ENCODE measurements at regions not wholly inside any gene's neighbourhood (a gene's known extent, or its start where the extent isn't known, plus 50 kb on each side); places are given as distances from the start of the nearest gene placed in this dataset.

DNA sequence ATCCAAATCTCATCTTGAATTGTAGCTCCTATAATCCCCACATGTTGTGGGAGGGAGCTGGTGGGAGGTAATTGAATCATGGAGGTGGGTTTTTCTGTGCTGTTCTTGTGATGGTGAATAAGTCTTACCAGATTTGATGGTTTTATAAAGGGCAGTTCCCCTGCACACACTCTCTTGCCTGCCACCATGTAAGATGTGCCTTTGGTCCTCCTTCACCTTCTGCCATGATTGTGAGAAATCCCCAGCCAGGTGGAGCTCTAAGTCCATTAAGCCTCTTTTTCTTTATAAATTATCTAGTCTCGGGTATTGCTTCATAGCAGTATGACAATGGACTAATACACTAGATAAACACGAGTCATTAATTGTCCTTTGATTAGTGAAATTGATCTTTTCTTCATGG is 214.5 kb upstream of the CFAP20DC start:
- H3K4me2 ChIP-seq, result no peak overlapping the region
- H3K4me3 ChIP-seq, result no peak overlapping the region
- no peaks in the 10 kb centered on the region for H3K36me3 Mint-ChIP-seq (ENCODE audit: low read depth)
- no peaks in the 10 kb centered on the region; the same call in 1 of the 2 replicates for H3K36me3 ChIP-seq (ENCODE audit: insufficient read depth)
- DNase-seq (ENCODE audit: low spot score) (no peak), ATAC-seq (no peak)
- no peaks in the 10 kb centered on the region for H3K79me2 ChIP-seq (replicated peaks; ENCODE audit: insufficient read depth)
- no peak overlapping the region for H3K27ac ChIP-seq (ENCODE audit: low read depth)
- H3K27ac Mint-ChIP-seq, result no peak overlapping the region
- H3F3A ChIP-seq (replicated peaks; ENCODE audit: low read depth), result no peaks in the 10 kb centered on the region
- peaks cover 5% of the 10 kb centered on the region; the same call in 1 of the 2 replicates for H3K9me2 ChIP-seq (ENCODE audit: insufficient read depth)
- H2AFZ ChIP-seq, result no peak overlapping the region
- peaks cover 7% of the 10 kb centered on the region; the same call in 2 of the 3 replicates for H3K9me3 Mint-ChIP-seq
- H4K20me1 ChIP-seq (replicated peaks; ENCODE audit: insufficient read depth), result no peaks in the 10 kb centered on the region
- TF ChIP-seq CTCF (conservative IDR thresholded peaks at IDR 0.05; ENCODE audit: low read depth in 2 of 2), result peak in 1 of 2 experiments; percentile 20; a peak in 2 of 4 replicates
- no peak for TF ChIP-seq STAT1 (IDR thresholded peaks at IDR 0.05; ENCODE audit: unreplicated experiment)
- H3K27me3 Mint-ChIP-seq (ENCODE audit: insufficient read depth, low read depth, poor library complexity), result no peaks in the 10 kb centered on the region
- no peaks in the 10 kb centered on the region for H3K4me1 ChIP-seq (ENCODE audit: insufficient read depth)
- H3K27me3 ChIP-seq (ENCODE audit: insufficient read depth), result no peaks in the 10 kb centered on the region
- H3K4me1 Mint-ChIP-seq, result no peaks in the 10 kb centered on the region
- H3K4me3 Mint-ChIP-seq, result no peak overlapping the region

GRCh38 chr3:59263152-59263551 is 213.3 kb upstream of the CFAP20DC start:
- Histone ChIP-seq H3K36me3 (ENCODE audit: insufficient read depth) (no peaks in the 10 kb centered on the region; the same call in 1 of the 2 replicates), H4K20me1 (replicated peaks; ENCODE audit: insufficient read depth) (no peaks in the 10 kb centered on the region), H3K27ac (ENCODE audit: low read depth) (no peak overlapping the region), H3K4me2 (no peak overlapping the region), H3K4me3 (no peak overlapping the region), H3K4me1 (ENCODE audit: insufficient read depth) (no peaks in the 10 kb centered on the region), H3K79me2 (replicated peaks; ENCODE audit: insufficient read depth) (no peaks in the 10 kb centered on the region), H3K27me3 (ENCODE audit: insufficient read depth) (no peaks in the 10 kb centered on the region), H3F3A (replicated peaks; ENCODE audit: low read depth) (no peaks in the 10 kb centered on the region), H2AFZ (no peak overlapping the region), H3K9me2 (ENCODE audit: insufficient read depth) (peaks cover 5% of the 10 kb centered on the region; the same call in 1 of the 2 replicates)
- H3K9me3 Mint-ChIP-seq, result peaks cover 7% of the 10 kb centered on the region; the same call in 2 of the 3 replicates
- H3K27ac Mint-ChIP-seq, result no peak overlapping the region
- ATAC-seq (no peak), DNase-seq (ENCODE audit: low spot score) (no peak)
- H3K4me1 Mint-ChIP-seq, result peaks cover 2% of the 10 kb centered on the region; the same call in 2 of the 3 replicates
- H3K36me3 Mint-ChIP-seq (ENCODE audit: low read depth), result no peaks in the 10 kb centered on the region
- H3K4me3 Mint-ChIP-seq, result no peak overlapping the region
- no peak for TF ChIP-seq EZH2phosphoT487 (IDR thresholded peaks at IDR 0.05; ENCODE audit: unreplicated experiment)
- no peak for TF ChIP-seq ETS1 (IDR thresholded peaks at IDR 0.05)
- TF ChIP-seq STAT1 (IDR thresholded peaks at IDR 0.05; ENCODE audit: unreplicated experiment), result no peak
- TF ChIP-seq CTCF (conservative IDR thresholded peaks at IDR 0.05; ENCODE audit: low read depth in 2 of 2), result no peak
- TF ChIP-seq, protein P1, sequence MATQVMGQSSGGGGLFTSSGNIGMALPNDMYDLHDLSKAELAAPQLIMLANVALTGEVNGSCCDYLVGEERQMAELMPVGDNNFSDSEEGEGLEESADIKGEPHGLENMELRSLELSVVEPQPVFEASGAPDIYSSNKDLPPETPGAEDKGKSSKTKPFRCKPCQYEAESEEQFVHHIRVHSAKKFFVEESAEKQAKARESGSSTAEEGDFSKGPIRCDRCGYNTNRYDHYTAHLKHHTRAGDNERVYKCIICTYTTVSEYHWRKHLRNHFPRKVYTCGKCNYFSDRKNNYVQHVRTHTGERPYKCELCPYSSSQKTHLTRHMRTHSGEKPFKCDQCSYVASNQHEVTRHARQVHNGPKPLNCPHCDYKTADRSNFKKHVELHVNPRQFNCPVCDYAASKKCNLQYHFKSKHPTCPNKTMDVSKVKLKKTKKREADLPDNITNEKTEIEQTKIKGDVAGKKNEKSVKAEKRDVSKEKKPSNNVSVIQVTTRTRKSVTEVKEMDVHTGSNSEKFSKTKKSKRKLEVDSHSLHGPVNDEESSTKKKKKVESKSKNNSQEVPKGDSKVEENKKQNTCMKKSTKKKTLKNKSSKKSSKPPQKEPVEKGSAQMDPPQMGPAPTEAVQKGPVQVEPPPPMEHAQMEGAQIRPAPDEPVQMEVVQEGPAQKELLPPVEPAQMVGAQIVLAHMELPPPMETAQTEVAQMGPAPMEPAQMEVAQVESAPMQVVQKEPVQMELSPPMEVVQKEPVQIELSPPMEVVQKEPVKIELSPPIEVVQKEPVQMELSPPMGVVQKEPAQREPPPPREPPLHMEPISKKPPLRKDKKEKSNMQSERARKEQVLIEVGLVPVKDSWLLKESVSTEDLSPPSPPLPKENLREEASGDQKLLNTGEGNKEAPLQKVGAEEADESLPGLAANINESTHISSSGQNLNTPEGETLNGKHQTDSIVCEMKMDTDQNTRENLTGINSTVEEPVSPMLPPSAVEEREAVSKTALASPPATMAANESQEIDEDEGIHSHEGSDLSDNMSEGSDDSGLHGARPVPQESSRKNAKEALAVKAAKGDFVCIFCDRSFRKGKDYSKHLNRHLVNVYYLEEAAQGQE (IDR thresholded peaks at IDR 0.05; ENCODE audit: unreplicated experiment), result no peak
- TF ChIP-seq ZNF331 (CRISPR knock-in tag; IDR thresholded peaks at IDR 0.05; ENCODE audit: low read depth), result no peak
- TF ChIP-seq JUNB (IDR thresholded peaks at IDR 0.05; ENCODE audit: unreplicated experiment), result no peak
- no peak for TF ChIP-seq CREB1 (CRISPR knock-in tag; IDR thresholded peaks at IDR 0.05; ENCODE audit: low read depth)
- TF ChIP-seq POLR2AphosphoS5 (IDR thresholded peaks at IDR 0.05; ENCODE audit: low read depth), result no peak
- no peak for TF ChIP-seq EZH2 (IDR thresholded peaks at IDR 0.05; ENCODE audit: low read depth, unreplicated experiment)
- no peak for TF ChIP-seq ZNF114 (CRISPR knock-in tag; IDR thresholded peaks at IDR 0.05)
- no peak for TF ChIP-seq NANOG (IDR thresholded peaks at IDR 0.05; ENCODE audit: borderline replicate concordance)
- no peaks in the 10 kb centered on the region for H3K27me3 Mint-ChIP-seq (ENCODE audit: insufficient read depth, low read depth, poor library complexity)
